ENCODE measurements at regions not wholly inside any gene's neighbourhood (a gene's known extent, or its start where the extent isn't known, plus 50 kb on each side); places are given as distances from the start of the nearest gene placed in this dataset.

GRCh38 chr7:40990841-40991240, 712.0 kb downstream of the INHBA start:
- Histone ChIP-seq H3K27ac (no peak overlapping the region), H3K4me1 (replicated peaks) (no peaks in the 10 kb centered on the region), H3K27me3 (replicated peaks; ENCODE audit: insufficient read depth) (no peaks in the 10 kb centered on the region), H3K9me3 (no peaks in the 10 kb centered on the region), H3K4me3 (no peak overlapping the region), H3K36me3 (no peaks in the 10 kb centered on the region)
- DNase-seq (ENCODE audit: low spot score): no peak
- TF ChIP-seq POLR2AphosphoS5 (IDR thresholded peaks at IDR 0.05) (no peak), CTCF (IDR thresholded peaks at IDR 0.05) (no peak), POLR2A (IDR thresholded peaks at IDR 0.05) (no peak)
- WGBS: 94% methylated on average over 3 of the region's 3 CpGs
- intact Hi-C loops (cut with DNase I): no loop called here

- Histone ChIP-seq H3K36me3 (no peaks in the 10 kb centered on the region), H3K27ac (no peak overlapping the region), H3K4me3 (no peak overlapping the region), H3K27me3 (replicated peaks; ENCODE audit: insufficient read depth) (no peaks in the 10 kb centered on the region), H3K4me1 (replicated peaks) (no peaks in the 10 kb centered on the region), H3K9me3 (no peaks in the 10 kb centered on the region)
- no peak for TF ChIP-seq POLR2AphosphoS5 (IDR thresholded peaks at IDR 0.05)
- no peak for TF ChIP-seq CTCF (IDR thresholded peaks at IDR 0.05)
- TF ChIP-seq POLR2A (IDR thresholded peaks at IDR 0.05): no peak
- DNase-seq (ENCODE audit: low spot score): no peak
- intact Hi-C loops (cut with DNase I): no loop called here
- 96% methylated on average over 2 of the region's 2 CpGs for WGBS
These were observed 715.3 kb downstream of the INHBA start for GRCh38 chr7:40987571-40987970.

- intact Hi-C loops (cut with DNase I): no loop called here
- WGBS: 75% methylated on average over 7 of the region's 7 CpGs
- Histone ChIP-seq H3K36me3 (no peaks in the 10 kb centered on the region), H3K27ac (no peak overlapping the region), H3K4me1 (replicated peaks) (no peaks in the 10 kb centered on the region), H3K27me3 (replicated peaks; ENCODE audit: insufficient read depth) (no peaks in the 10 kb centered on the region), H3K9me3 (no peaks in the 10 kb centered on the region), H3K4me3 (no peak overlapping the region)
- TF ChIP-seq POLR2AphosphoS5 (IDR thresholded peaks at IDR 0.05) (no peak), CTCF (IDR thresholded peaks at IDR 0.05) (no peak), POLR2A (IDR thresholded peaks at IDR 0.05) (no peak)
- DNase-seq (ENCODE audit: low spot score): no peak
These were observed 716.5 kb downstream of the INHBA start for GRCh38 chr7:40986351-40986873.

GRCh38 chr7:40983111-40983510, 719.8 kb downstream of the INHBA start:
- no peak overlapping the region for H3K27ac ChIP-seq
- 51% methylated on average over 5 of the region's 5 CpGs for WGBS
- H3K4me3 ChIP-seq: no peak overlapping the region
- no peaks in the 10 kb centered on the region for H3K36me3 ChIP-seq
- TF ChIP-seq POLR2AphosphoS5 (IDR thresholded peaks at IDR 0.05) (no peak), CTCF (IDR thresholded peaks at IDR 0.05) (no peak), POLR2A (IDR thresholded peaks at IDR 0.05) (no peak)
- H3K9me3 ChIP-seq: no peaks in the 10 kb centered on the region
- intact Hi-C loops (cut with DNase I): no loop called here
- H3K27me3 ChIP-seq (replicated peaks; ENCODE audit: insufficient read depth): no peaks in the 10 kb centered on the region
- no peaks in the 10 kb centered on the region for H3K4me1 ChIP-seq (replicated peaks)
- DNase-seq (ENCODE audit: low spot score): no peak

- Histone ChIP-seq H3K4me3 (no peak overlapping the region), H3K9me3 (no peaks in the 10 kb centered on the region), H3K4me1 (replicated peaks) (no peaks in the 10 kb centered on the region), H3K27me3 (replicated peaks; ENCODE audit: insufficient read depth) (no peaks in the 10 kb centered on the region), H3K27ac (no peak overlapping the region), H3K36me3 (no peaks in the 10 kb centered on the region)
- 95% methylated on average over 6 of the region's 6 CpGs for WGBS
- intact Hi-C loops (cut with DNase I): no loop called here
- no peak for DNase-seq (ENCODE audit: low spot score)
- no peak for TF ChIP-seq POLR2A (IDR thresholded peaks at IDR 0.05)
- no peak for TF ChIP-seq POLR2AphosphoS5 (IDR thresholded peaks at IDR 0.05)
These were observed 723.6 kb downstream of the INHBA start for GRCh38 chr7:40979296-40979695.
